ENCODE measurements at regions not wholly inside any gene's neighbourhood (a gene's known extent, or its start where the extent isn't known, plus 50 kb on each side); places are given as distances from the start of the nearest gene placed in this dataset.

- H3K9me1 ChIP-seq (replicated peaks; ENCODE audit: control insufficient read depth, extremely low read depth, insufficient read depth, low read length), result no peaks in the 10 kb centered on the region
- no peak overlapping the region for H3K27ac ChIP-seq (ENCODE audit: insufficient read depth, low read depth, low read length)
- ChIA-PET CTCF (no interaction called here), POLR2A (no interaction called here)
- H3K4me3 ChIP-seq (replicated peaks in 1 of 3; ENCODE audit: insufficient read depth in 1 of 3, low read depth in 1 of 3, low read length in 3 of 3), result no peak overlapping the region
- no peaks in the 10 kb centered on the region for H4K20me1 ChIP-seq (replicated peaks; ENCODE audit: control insufficient read depth, extremely low read depth, insufficient read depth, low read length)
- H3K4me1 ChIP-seq (ENCODE audit: control insufficient read depth, extremely low read depth, insufficient read depth, low read length), result peaks cover 17% of the 10 kb centered on the region
- H3K79me2 ChIP-seq (ENCODE audit: control insufficient read depth, insufficient read depth, low read length), result peaks cover 4% of the 10 kb centered on the region
- FAIRE-seq (no peak), DNase-seq (ENCODE audit: low read depth, low spot score) (no peak)
- H3K9ac ChIP-seq (replicated peaks; ENCODE audit: extremely low read depth, insufficient read depth, low read length), result no peak overlapping the region
- H3K4me2 ChIP-seq (ENCODE audit: insufficient read depth, low read length), result no peak overlapping the region
- intact Hi-C loops (cut with micrococcal nuclease) (no loop called here), dilution Hi-C loops (cut with MboI; ENCODE audit: extremely low pct_ligation_motif_present, low sequenced_read_pairs) (no loop called here)
- H3K9me3 ChIP-seq (replicated peaks; ENCODE audit: control insufficient read depth, insufficient read depth, low read length), result no peaks in the 10 kb centered on the region
- no peak overlapping the region for H2AFZ ChIP-seq (ENCODE audit: low read depth, low read length)
- no TSS peak for BruUV-seq (replicated peaks)
- H3K36me3 ChIP-seq (ENCODE audit: control insufficient read depth in 2 of 2, extremely low read depth in 1 of 2, insufficient read depth in 2 of 2, low read length in 2 of 2), result no peaks in the 10 kb centered on the region
- no peaks in the 10 kb centered on the region for H3K27me3 ChIP-seq (ENCODE audit: control insufficient read depth in 2 of 2, insufficient read depth in 2 of 2, low read length in 2 of 2)
- no peak for TF ChIP-seq GATA2 (IDR thresholded peaks at IDR 0.05; ENCODE audit: insufficient read depth, insufficient read length, low read depth, low read length)
Measured at GRCh38 chr7:131115340-131115739, 212.3 kb upstream of the MKLN1 start.

DNA sequence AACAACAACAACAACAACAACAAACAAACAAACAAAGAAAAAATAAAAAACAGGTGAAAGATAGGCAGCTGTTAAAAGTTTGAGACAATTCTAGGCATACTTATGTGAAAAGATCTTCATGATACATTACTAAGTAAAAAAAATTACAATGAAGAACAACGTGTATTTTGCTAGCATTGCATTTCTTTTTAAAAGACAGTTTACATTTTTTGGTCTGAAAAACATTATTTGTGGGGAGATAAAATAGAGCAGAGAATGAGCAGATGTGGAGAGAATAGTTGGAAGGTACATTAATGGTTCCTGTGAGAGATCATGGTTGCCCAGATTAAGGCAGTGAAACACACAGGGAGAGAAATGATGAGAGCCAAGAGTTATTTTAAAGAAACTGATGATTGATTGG is 210.2 kb upstream of the MKLN1 start:
- no peaks in the 10 kb centered on the region for H3K9me3 ChIP-seq (replicated peaks; ENCODE audit: control insufficient read depth, insufficient read depth, low read length)
- no peaks in the 10 kb centered on the region for H3K9me1 ChIP-seq (replicated peaks; ENCODE audit: control insufficient read depth, extremely low read depth, insufficient read depth, low read length)
- POLR2A ChIA-PET, result no interaction called here
- no TSS peak for BruUV-seq (replicated peaks)
- no peak overlapping the region for H3K4me2 ChIP-seq (ENCODE audit: insufficient read depth, low read length)
- H3K9ac ChIP-seq (replicated peaks; ENCODE audit: extremely low read depth, insufficient read depth, low read length), result no peak overlapping the region
- no peaks in the 10 kb centered on the region for H3K36me3 ChIP-seq (ENCODE audit: control insufficient read depth in 2 of 2, extremely low read depth in 1 of 2, insufficient read depth in 2 of 2, low read length in 2 of 2)
- H3K27ac ChIP-seq (ENCODE audit: insufficient read depth, low read depth, low read length), result no peak overlapping the region
- intact Hi-C loops (cut with micrococcal nuclease), result no loop called here
- H3K27me3 ChIP-seq (ENCODE audit: control insufficient read depth in 2 of 2, insufficient read depth in 2 of 2, low read length in 2 of 2), result no peaks in the 10 kb centered on the region
- H3K4me3 ChIP-seq (replicated peaks in 1 of 3; ENCODE audit: insufficient read depth in 1 of 3, low read depth in 1 of 3, low read length in 3 of 3), result no peak overlapping the region
- no peaks in the 10 kb centered on the region for H3K79me2 ChIP-seq (ENCODE audit: control insufficient read depth, insufficient read depth, low read length)
- H3K4me1 ChIP-seq (ENCODE audit: control insufficient read depth, extremely low read depth, insufficient read depth, low read length), result no peaks in the 10 kb centered on the region
- CTCF ChIA-PET, result no interaction called here
- H4K20me1 ChIP-seq (replicated peaks; ENCODE audit: control insufficient read depth, extremely low read depth, insufficient read depth, low read length), result no peaks in the 10 kb centered on the region
- dilution Hi-C loops (cut with MboI; ENCODE audit: extremely low pct_ligation_motif_present, low sequenced_read_pairs), result no loop called here
- TF ChIP-seq JUN (IDR thresholded peaks at IDR 0.05; ENCODE audit: borderline replicate concordance, insufficient read depth, insufficient read length, low read depth) (no peak), MAX (IDR thresholded peaks at IDR 0.05; ENCODE audit: insufficient read depth, insufficient read length) (no peak), EZH2 (IDR thresholded peaks at IDR 0.05; ENCODE audit: borderline replicate concordance, low read depth, low read length, severe bottlenecking) (no peak), GATA2 (IDR thresholded peaks at IDR 0.05; ENCODE audit: insufficient read depth, insufficient read length, low read depth, low read length) (no peak), POLR2AphosphoS5 (IDR thresholded peaks at IDR 0.05; ENCODE audit: insufficient read depth, low read depth, low read length) (no peak), MYC (IDR thresholded peaks at IDR 0.05; ENCODE audit: low read depth, low read length) (no peak), POLR2A (IDR thresholded peaks at IDR 0.05; ENCODE audit: low read depth, low read length) (no peak), FOS (IDR thresholded peaks at IDR 0.05; ENCODE audit: borderline replicate concordance, insufficient read depth, low read length) (no peak)
- TF ChIP-seq, protein P1, sequence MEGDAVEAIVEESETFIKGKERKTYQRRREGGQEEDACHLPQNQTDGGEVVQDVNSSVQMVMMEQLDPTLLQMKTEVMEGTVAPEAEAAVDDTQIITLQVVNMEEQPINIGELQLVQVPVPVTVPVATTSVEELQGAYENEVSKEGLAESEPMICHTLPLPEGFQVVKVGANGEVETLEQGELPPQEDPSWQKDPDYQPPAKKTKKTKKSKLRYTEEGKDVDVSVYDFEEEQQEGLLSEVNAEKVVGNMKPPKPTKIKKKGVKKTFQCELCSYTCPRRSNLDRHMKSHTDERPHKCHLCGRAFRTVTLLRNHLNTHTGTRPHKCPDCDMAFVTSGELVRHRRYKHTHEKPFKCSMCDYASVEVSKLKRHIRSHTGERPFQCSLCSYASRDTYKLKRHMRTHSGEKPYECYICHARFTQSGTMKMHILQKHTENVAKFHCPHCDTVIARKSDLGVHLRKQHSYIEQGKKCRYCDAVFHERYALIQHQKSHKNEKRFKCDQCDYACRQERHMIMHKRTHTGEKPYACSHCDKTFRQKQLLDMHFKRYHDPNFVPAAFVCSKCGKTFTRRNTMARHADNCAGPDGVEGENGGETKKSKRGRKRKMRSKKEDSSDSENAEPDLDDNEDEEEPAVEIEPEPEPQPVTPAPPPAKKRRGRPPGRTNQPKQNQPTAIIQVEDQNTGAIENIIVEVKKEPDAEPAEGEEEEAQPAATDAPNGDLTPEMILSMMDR (IDR thresholded peaks at IDR 0.05; ENCODE audit: extremely low read depth in 1 of 2, insufficient read depth in 1 of 2, low read depth in 1 of 2, low read length in 2 of 2), result no peak
- no peak for FAIRE-seq
- H2AFZ ChIP-seq (ENCODE audit: low read depth, low read length), result no peak overlapping the region
- no peak for DNase-seq (ENCODE audit: low read depth, low spot score)
